ENCODE measurements at regions not wholly inside any gene's neighbourhood (a gene's known extent, or its start where the extent isn't known, plus 50 kb on each side); places are given as distances from the start of the nearest gene placed in this dataset.

- TF ChIP-seq SUZ12 (IDR thresholded peaks at IDR 0.05; ENCODE audit: low read length) (no peak), MAX (IDR thresholded peaks at IDR 0.05) (no peak)
These were observed 93.5 kb upstream of the SHB start (continued) for GRCh38 chr9:38162332-38163211.

All from H1 (cell line).